NCI-H2171 (cell line): ENCODE measurements at regions not wholly inside any gene's neighbourhood (a gene's known extent, or its start where the extent isn't known, plus 50 kb on each side); places are given as distances from the start of the nearest gene placed in this dataset.
"Not testable (repeated sequence)": the region's sequence is repeated elsewhere in the genome, so short reads cannot be mapped to it uniquely, and the experiment has no call there.

Experiments used
- DNase-seq: peaks from one replicate; lab custom pipeline; 2025; lab: John Stamatoyannopoulos, UW

- DNase-seq: not testable (repeated sequence)
Observed at GRCh38 chr1:223961985-223962384, 116.2 kb upstream of the TP53BP2 start.

- not testable (repeated sequence) for DNase-seq
Observed at GRCh38 chr1:223952801-223953200, 107.1 kb upstream of the TP53BP2 start.

GRCh38 chr1:223951551-223951950, 105.8 kb upstream of the TP53BP2 start:
- DNase-seq: not testable (repeated sequence)

- not testable (repeated sequence) for DNase-seq
Observed at GRCh38 chr1:223949944-223950343, 104.2 kb upstream of the TP53BP2 start.

GRCh38 chr1:223948041-223948440, 102.3 kb upstream of the TP53BP2 start:
- not testable (repeated sequence) for DNase-seq

- not testable (repeated sequence) for DNase-seq
Observed at GRCh38 chr1:223936592-223936991, 90.8 kb upstream of the TP53BP2 start.

GRCh38 chr1:223931476-223931875, 85.7 kb upstream of the TP53BP2 start:
- not testable (repeated sequence) for DNase-seq

GRCh38 chr1:223920805-223921204, 75.1 kb upstream of the TP53BP2 start:
- DNase-seq: not testable (repeated sequence)

GRCh38 chr1:223915476-223915875, 69.7 kb upstream of the TP53BP2 start:
- DNase-seq: not testable (repeated sequence)

GRCh38 chr1:223913715-223914114, 68.0 kb upstream of the TP53BP2 start:
- DNase-seq: not testable (repeated sequence)

GRCh38 chr1:223907943-223908587, 62.3 kb upstream of the TP53BP2 start:
- not testable (repeated sequence) for DNase-seq

GRCh38 chr1:223903221-223903620, 57.5 kb upstream of the TP53BP2 start:
- not testable (repeated sequence) for DNase-seq

- DNase-seq: not testable (repeated sequence)
Observed at GRCh38 chr1:223899775-223900174, 54.0 kb upstream of the TP53BP2 start.

- not testable (repeated sequence) for DNase-seq
Observed at GRCh38 chr1:223897097-223897496, 51.4 kb upstream of the TP53BP2 start.

- not testable (repeated sequence) for DNase-seq
Observed at GRCh38 chr1:223895950-223896349, 50.2 kb upstream of the TP53BP2 start.
